Panc1 (cell line): ENCODE measurements at regions not wholly inside any gene's neighbourhood (a gene's known extent, or its start where the extent isn't known, plus 50 kb on each side); places are given as distances from the start of the nearest gene placed in this dataset.

Experiments used
- ATAC-seq: fragments of 200-7000 bp; cut with Tn5 transposase; 2 replicates; pipeline ENCODE4 v1.9.1; 2020; ENCODE audit warnings: mild to moderate bottlenecking, moderate library complexity
- BruUV-seq: library from RNA; stranded (reverse); fragments of 400-500 nt; replicated peaks from 2 replicates; lab custom pipeline; 2021; lab: Mats Ljungman, UMichigan
- CTCF ChIA-PET: fragments of 300-600 bp; sonication (Branson Sonifier 250); formaldehyde crosslinking; loops from one replicate; lab custom pipeline; 2022; ENCODE audit warnings: antibody characterized with exemption; lab: Charles Lee
- POLR2A ChIA-PET: fragments of 300-600 bp; sonication (Branson Sonifier 250); formaldehyde crosslinking; loops from one replicate; lab custom pipeline; 2022; ENCODE audit warnings: antibody characterized with exemption; lab: Charles Lee
- DNase-seq: peaks from one replicate; pipeline ENCODE4 v3.0.0-alpha.2; 2010; ENCODE audit warnings: low read depth, low spot score
- H3K27ac ChIP-seq: 2 replicates; pipeline ENCODE4 v1.5.1; 2011; ENCODE audit warnings: mild to moderate bottlenecking, low read length, inconsistent platforms
- H3K27me3 ChIP-seq: fragments of 200-500 bp; sonication (Bioruptor generic); 2 replicates; pipeline ENCODE4 v1.6.0; 2014; ENCODE audit warnings: low read length, inconsistent platforms; ENCODE audit not compliant: control insufficient read depth, insufficient read depth
- H3K36me3 ChIP-seq: fragments of 200-500 bp; sonication (Bioruptor generic); 2 replicates; pipeline ENCODE4 v1.5.1; 2014; ENCODE audit warnings: inconsistent platforms, mild to moderate bottlenecking, low read length, moderate library complexity; ENCODE audit not compliant: control insufficient read depth, insufficient read depth
- H3K4me1 ChIP-seq: 2 replicates; pipeline ENCODE4 v1.5.1; 2011; ENCODE audit warnings: inconsistent platforms, mild to moderate bottlenecking, low read length, moderate library complexity; ENCODE audit not compliant: control insufficient read depth, insufficient read depth
- H3K4me3 ChIP-seq, 2 experiments: 2 replicates each; pipeline ENCODE4 v1.5.1; 2011 to 2012; ENCODE audit warnings: low read depth in 2 of 2, low read length in 2 of 2, mild to moderate bottlenecking in 2 of 2, inconsistent platforms in 1 of 2, moderate library complexity in 1 of 2
- H3K9me3 ChIP-seq: fragments of 200-500 bp; sonication (Bioruptor generic); 2 replicates; pipeline ENCODE4 v1.5.1; 2014; ENCODE audit warnings: low read depth, mild to moderate bottlenecking, inconsistent platforms, low read length, moderate library complexity; ENCODE audit not compliant: control insufficient read depth, insufficient read depth
- POLR2AphosphoS5 ChIP-seq: IDR thresholded peaks from 2 replicates; pipeline ENCODE4 v1.6.1; 2012; ENCODE audit warnings: mild to moderate bottlenecking, low read depth, low read length, moderate library complexity
- REST ChIP-seq, 2 experiments: IDR thresholded peaks; 2 replicates each; pipeline ENCODE4 v1.6.1; 2011 to 2012; ENCODE audit warnings: low read depth in 2 of 2, control low read depth in 1 of 2, low read length in 1 of 2, mild to moderate bottlenecking in 1 of 2, moderate library complexity in 1 of 2; ENCODE audit not compliant: insufficient read depth in 1 of 2
- SIN3A ChIP-seq: IDR thresholded peaks from 2 replicates; pipeline ENCODE4 v1.6.1; 2012; ENCODE audit warnings: low read depth, mild to moderate bottlenecking, low read length, moderate library complexity, borderline replicate concordance; ENCODE audit not compliant: insufficient read depth
- TCF7L2 ChIP-seq: IDR thresholded peaks from 2 replicates; pipeline ENCODE4 v1.6.1; 2011; ENCODE audit warnings: mild to moderate bottlenecking, low read depth, low read length, inconsistent platforms
- in situ Hi-C: cut with HindIII; loops from 2 replicates; pipeline ENCODE4 v1.10.0; 2016; ENCODE audit warnings: low sequenced_read_pairs, low pct_unique_long_range_greater_than_20kb
- intact Hi-C: fragments of 100-400 bp; cut with micrococcal nuclease; formaldehyde crosslinking; loops from one replicate; pipeline ENCODE4 v1.10.0; 2022; ENCODE audit not compliant: unreplicated experiment
- TF ChIP-seq, protein P1 (sequence below): fragments of 450-650 bp; IDR thresholded peaks from 2 replicates; pipeline ENCODE4 v1.5.1; 2017; ENCODE audit warnings: mild to moderate bottlenecking

- intact Hi-C loops (no loop called here), in situ Hi-C loops (no loop called here)
- H3K27me3 ChIP-seq, result no peaks in the 10 kb centered on the region
- no peaks in the 10 kb centered on the region for H3K9me3 ChIP-seq
- H3K27ac ChIP-seq, result no peak overlapping the region
- BruUV-seq, result no TSS peak
- no peaks in the 10 kb centered on the region for H3K4me1 ChIP-seq
- POLR2A ChIA-PET, result no interaction called here
- no peak for TF ChIP-seq REST (IDR thresholded peaks at IDR 0.05; ENCODE audit: insufficient read depth in 1 of 2, low read depth in 2 of 2, low read length in 1 of 2)
- TF ChIP-seq, protein P1, sequence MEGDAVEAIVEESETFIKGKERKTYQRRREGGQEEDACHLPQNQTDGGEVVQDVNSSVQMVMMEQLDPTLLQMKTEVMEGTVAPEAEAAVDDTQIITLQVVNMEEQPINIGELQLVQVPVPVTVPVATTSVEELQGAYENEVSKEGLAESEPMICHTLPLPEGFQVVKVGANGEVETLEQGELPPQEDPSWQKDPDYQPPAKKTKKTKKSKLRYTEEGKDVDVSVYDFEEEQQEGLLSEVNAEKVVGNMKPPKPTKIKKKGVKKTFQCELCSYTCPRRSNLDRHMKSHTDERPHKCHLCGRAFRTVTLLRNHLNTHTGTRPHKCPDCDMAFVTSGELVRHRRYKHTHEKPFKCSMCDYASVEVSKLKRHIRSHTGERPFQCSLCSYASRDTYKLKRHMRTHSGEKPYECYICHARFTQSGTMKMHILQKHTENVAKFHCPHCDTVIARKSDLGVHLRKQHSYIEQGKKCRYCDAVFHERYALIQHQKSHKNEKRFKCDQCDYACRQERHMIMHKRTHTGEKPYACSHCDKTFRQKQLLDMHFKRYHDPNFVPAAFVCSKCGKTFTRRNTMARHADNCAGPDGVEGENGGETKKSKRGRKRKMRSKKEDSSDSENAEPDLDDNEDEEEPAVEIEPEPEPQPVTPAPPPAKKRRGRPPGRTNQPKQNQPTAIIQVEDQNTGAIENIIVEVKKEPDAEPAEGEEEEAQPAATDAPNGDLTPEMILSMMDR, result no peak
- TF ChIP-seq TCF7L2, result no peak
- TF ChIP-seq SIN3A, result no peak
- no peak for TF ChIP-seq POLR2AphosphoS5
- CTCF ChIA-PET, result no interaction called here
- H3K4me3 ChIP-seq, result no peak overlapping the region
- ATAC-seq, result no peak
- H3K36me3 ChIP-seq, result no peaks in the 10 kb centered on the region
- no peak for DNase-seq
These were observed 497.1 kb downstream of the AJAP1 start for GRCh38 chr1:5151511-5151910.

DNA sequence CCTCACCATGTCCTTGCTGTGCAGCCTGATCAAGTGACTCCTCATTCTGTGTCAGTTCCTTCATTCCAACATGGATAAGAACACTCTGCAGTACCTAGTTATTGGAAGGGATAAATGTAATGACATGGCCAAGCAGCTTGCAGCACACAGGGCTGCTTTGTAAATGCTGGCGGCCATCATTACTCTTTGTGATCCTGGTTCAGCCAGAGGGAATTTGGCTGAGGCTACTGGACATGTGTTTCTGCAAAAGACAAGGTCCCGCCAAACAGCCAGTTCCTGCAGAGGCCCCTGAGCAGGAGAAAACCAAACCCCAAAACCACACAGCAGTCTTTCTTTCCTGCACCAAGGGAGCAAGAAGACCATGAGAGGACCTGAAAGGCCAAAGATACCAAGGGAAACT lies 495.8 kb downstream of the AJAP1 start:
- in situ Hi-C loops, result no loop called here

More for the DNA sequence above, 495.8 kb downstream of the AJAP1 start:
- Histone ChIP-seq H3K27me3 (no peaks in the 10 kb centered on the region), H3K4me3 (no peak overlapping the region), H3K36me3 (no peaks in the 10 kb centered on the region), H3K4me1 (no peaks in the 10 kb centered on the region), H3K27ac (no peak overlapping the region), H3K9me3 (no peaks in the 10 kb centered on the region)
- intact Hi-C loops, result no loop called here
- ATAC-seq (no peak), DNase-seq (no peak)
- POLR2A ChIA-PET, result no interaction called here
- TF ChIP-seq REST (IDR thresholded peaks at IDR 0.05; ENCODE audit: insufficient read depth in 1 of 2, low read depth in 2 of 2, low read length in 1 of 2), result no peak
- BruUV-seq, result no TSS peak
- CTCF ChIA-PET, result no interaction called here
